Activated CD8-positive, alpha-beta memory T cell treated with anti-CD3 and anti-CD28 coated beads, Interleukin-2, amount 10 ng/mL, durations not matched to agents 7 days and 5 days (primary cell): ENCODE measurements at regions not wholly inside any gene's neighbourhood (a gene's known extent, or its start where the extent isn't known, plus 50 kb on each side); places are given as distances from the start of the nearest gene placed in this dataset.

Source experiments
- ATAC-seq: fragments of 150-1000 bp; cut with Tn5 transposase; one replicate; pipeline ENCODE4 v1.10.0; 2021; ENCODE audit warnings: moderate library complexity
- CTCF ChIA-PET: fragments of 350-600 bp; sonication (Branson Sonifier 250); formaldehyde crosslinking; loops from one replicate; lab custom pipeline; 2021; ENCODE audit warnings: antibody characterized with exemption; lab: Charles Lee
- DNase-seq: peaks from one replicate; pipeline ENCODE4 v3.0.0-alpha.2; 2020
- H3K27ac Mint-ChIP-seq: one replicate; pipeline ENCODE4 v1.8.0; 2021; ENCODE audit warnings: mild to moderate bottlenecking, mixed read lengths
- H3K27me3 Mint-ChIP-seq: one replicate; pipeline ENCODE4 v1.8.0; 2021; ENCODE audit warnings: mixed read lengths
- H3K36me3 Mint-ChIP-seq: one replicate; pipeline ENCODE4 v1.8.0; 2021; ENCODE audit warnings: mild to moderate bottlenecking, mixed read lengths
- H3K4me1 Mint-ChIP-seq: one replicate; pipeline ENCODE4 v1.8.0; 2021; ENCODE audit warnings: mixed read lengths
- H3K4me3 Mint-ChIP-seq: one replicate; pipeline ENCODE4 v1.8.0; 2021; ENCODE audit warnings: mild to moderate bottlenecking, moderate library complexity, mixed read lengths
- H3K9me3 Mint-ChIP-seq: one replicate; pipeline ENCODE4 v1.8.0; 2022; ENCODE audit warnings: low read depth, mixed read lengths

GRCh38 chr1:59243550-59243949 lies 53.3 kb upstream of the FGGY start:
- no peak for DNase-seq
- H3K27me3 Mint-ChIP-seq: no peaks in the 10 kb centered on the region
- CTCF ChIA-PET: no interaction called here
- H3K4me3 Mint-ChIP-seq: no peak overlapping the region
- H3K9me3 Mint-ChIP-seq: no peaks in the 10 kb centered on the region
- H3K27ac Mint-ChIP-seq: no peak overlapping the region
- no peak for ATAC-seq
- peaks cover 2% of the 10 kb centered on the region for H3K36me3 Mint-ChIP-seq
- no peaks in the 10 kb centered on the region for H3K4me1 Mint-ChIP-seq

- peaks cover 2% of the 10 kb centered on the region for H3K36me3 Mint-ChIP-seq
- no peak overlapping the region for H3K27ac Mint-ChIP-seq
- CTCF ChIA-PET: no interaction called here
- no peak overlapping the region for H3K4me3 Mint-ChIP-seq
- no peak for DNase-seq
- no peaks in the 10 kb centered on the region for H3K4me1 Mint-ChIP-seq
- no peak for ATAC-seq
- no peaks in the 10 kb centered on the region for H3K9me3 Mint-ChIP-seq
- no peaks in the 10 kb centered on the region for H3K27me3 Mint-ChIP-seq
Observed at GRCh38 chr1:59243978-59244377, 52.9 kb upstream of the FGGY start.

- Mint-ChIP-seq H3K27me3 (no peaks in the 10 kb centered on the region), H3K9me3 (no peaks in the 10 kb centered on the region), H3K27ac (no peak overlapping the region), H3K36me3 (peaks cover 2% of the 10 kb centered on the region), H3K4me1 (no peaks in the 10 kb centered on the region), H3K4me3 (no peak overlapping the region)
- ATAC-seq (no peak), DNase-seq (no peak)
- CTCF ChIA-PET: no interaction called here
Observed at GRCh38 chr1:59244891-59245290, 52.0 kb upstream of the FGGY start.
